Trophoblast cell (in vitro differentiated cells and primary cell): ENCODE measurements at regions not wholly inside any gene's neighbourhood (a gene's known extent, or its start where the extent isn't known, plus 50 kb on each side); places are given as distances from the start of the nearest gene placed in this dataset.

Experiments used
- DNase-seq, 2 donors: peaks; one replicate each; pipeline ENCODE4 v3.0.0-alpha.2; 2016
- H2AFZ ChIP-seq: 2 replicates; pipeline ENCODE4 v1.6.1; 2013; ENCODE audit warnings: low read length, moderate library complexity, mild to moderate bottlenecking; ENCODE audit not compliant: insufficient read depth, poor library complexity
- H2AK5ac ChIP-seq: 2 replicates; pipeline ENCODE4 v1.6.1; 2013; ENCODE audit warnings: mild to moderate bottlenecking, low read length
- H2BK120ac ChIP-seq: 2 replicates; pipeline ENCODE4 v1.6.1; 2013; ENCODE audit warnings: low read length, mild to moderate bottlenecking, moderate library complexity; ENCODE audit not compliant: insufficient read depth, poor library complexity
- H2BK12ac ChIP-seq: 2 replicates; pipeline ENCODE4 v1.6.1; 2013; ENCODE audit warnings: mild to moderate bottlenecking, low read length, moderate library complexity
- H2BK5ac ChIP-seq: 2 replicates; pipeline ENCODE4 v1.6.1; 2013; ENCODE audit warnings: low read length, low read depth, moderate library complexity, mild to moderate bottlenecking; ENCODE audit not compliant: poor library complexity
- H3K14ac ChIP-seq: 2 replicates; pipeline ENCODE4 v1.6.1; 2013; ENCODE audit warnings: mild to moderate bottlenecking, low read length
- H3K18ac ChIP-seq: 2 replicates; pipeline ENCODE4 v1.6.1; 2013; ENCODE audit warnings: mild to moderate bottlenecking, low read length
- H3K23ac ChIP-seq: 2 replicates; pipeline ENCODE4 v1.6.1; 2013; ENCODE audit warnings: low read length
- H3K27ac ChIP-seq: 2 replicates; pipeline ENCODE4 v1.5.1; 2013; ENCODE audit warnings: low read depth, mild to moderate bottlenecking, inconsistent platforms, low read length, moderate library complexity
- H3K27me3 ChIP-seq: 2 replicates; pipeline ENCODE4 v1.6.1; 2013; ENCODE audit warnings: inconsistent platforms, mild to moderate bottlenecking, low read length, moderate library complexity; ENCODE audit not compliant: insufficient read depth
- H3K36me3 ChIP-seq, 2 experiments: 1 replicate in 1 of 2; 2 replicates in 1 of 2; pipeline ENCODE4 v1.6.1; 2013; ENCODE audit warnings: low read length in 2 of 2, mild to moderate bottlenecking in 2 of 2, moderate library complexity in 1 of 2; ENCODE audit not compliant: insufficient read depth in 2 of 2, control insufficient read depth in 1 of 2
- H3K4ac ChIP-seq: 2 replicates; pipeline ENCODE4 v1.6.1; 2013; ENCODE audit warnings: low read depth, mild to moderate bottlenecking, low read length, moderate library complexity
- H3K4me1 ChIP-seq, 2 experiments: 1 replicate in 1 of 2; 2 replicates in 1 of 2; pipeline ENCODE4 v1.6.1; 2013; ENCODE audit warnings: low read length in 2 of 2, mild to moderate bottlenecking in 2 of 2, moderate library complexity in 1 of 2; ENCODE audit not compliant: insufficient read depth in 2 of 2, control insufficient read depth in 1 of 2
- H3K4me2 ChIP-seq: 2 replicates; pipeline ENCODE4 v1.6.1; 2013; ENCODE audit warnings: inconsistent platforms, mild to moderate bottlenecking, low read length, moderate library complexity
- H3K4me3 ChIP-seq: 2 replicates; pipeline ENCODE4 v1.5.1; 2013; ENCODE audit warnings: mild to moderate bottlenecking, low read depth, low read length, inconsistent platforms
- H3K79me1 ChIP-seq: one replicate; pipeline ENCODE4 v1.6.1; 2013; ENCODE audit warnings: low read length
- H3K79me2 ChIP-seq: 2 replicates; pipeline ENCODE4 v1.6.1; 2013; ENCODE audit warnings: low read length, mild to moderate bottlenecking; ENCODE audit not compliant: control insufficient read depth, insufficient read depth, poor library complexity
- H3K9ac ChIP-seq: 2 replicates; pipeline ENCODE4 v1.6.1; 2013; ENCODE audit warnings: mild to moderate bottlenecking, low read length
- H3K9me3 ChIP-seq: 2 replicates; pipeline ENCODE4 v1.6.1; 2013; ENCODE audit warnings: low read depth, mild to moderate bottlenecking, control low read depth, inconsistent platforms, low read length; ENCODE audit not compliant: insufficient read depth
- H4K12ac ChIP-seq: 2 replicates; pipeline ENCODE4 v1.6.1; 2013; ENCODE audit warnings: low read depth, mild to moderate bottlenecking, low read length, moderate library complexity
- H4K8ac ChIP-seq: 2 replicates; pipeline ENCODE4 v1.6.1; 2013; ENCODE audit warnings: low read depth, mild to moderate bottlenecking, low read length, moderate library complexity
- H4K91ac ChIP-seq: one replicate; pipeline ENCODE4 v1.6.1; 2013; ENCODE audit warnings: low read depth, mild to moderate bottlenecking, low read length, moderate library complexity
- WGBS: extraction: QIAGEN DNeasy Blood & Tissue Kit; methylation state at CpG from one replicate; pipeline ENCODE4 v1.1.7; 2013; ENCODE audit warnings: missing lambda C conversion rate; ENCODE audit not compliant: insufficient read length, insufficient coverage; ENCODE audit errors: extremely low coverage; 5-methylcytosine and 5-hydroxymethylcytosine counted together

- Histone ChIP-seq H2AK5ac (no peak overlapping the region), H2AFZ (no peak overlapping the region), H4K8ac (no peak overlapping the region), H3K4me2 (no peak overlapping the region), H3K23ac (no peak overlapping the region), H3K4me1 (no peaks in the 10 kb centered on the region), H2BK120ac (no peak overlapping the region), H3K4ac (no peak overlapping the region), H3K9ac (no peak overlapping the region), H4K12ac (no peak overlapping the region), H4K91ac (no peak overlapping the region), H3K4me3 (no peak overlapping the region), H3K14ac (no peak overlapping the region), H3K27ac (no peak overlapping the region), H2BK12ac (no peak overlapping the region), H3K18ac (no peak overlapping the region), H3K36me3 (no peaks in the 10 kb centered on the region), H3K27me3 (no peaks in the 10 kb centered on the region), H3K79me2 (no peaks in the 10 kb centered on the region), H2BK5ac (no peak overlapping the region), H3K79me1 (no peaks in the 10 kb centered on the region), H3K9me3 (no peaks in the 10 kb centered on the region)
- DNase-seq: no peak
- whole genome bisulfite sequencing: no CpG with 5 or more reads among the region's 2 CpGs
These were observed 445.2 kb downstream of the PCDH11X start for GRCh38 chrX:92224406-92224805.

- Histone ChIP-seq H3K9ac (no peak overlapping the region), H2AFZ (no peak overlapping the region), H3K79me2 (no peaks in the 10 kb centered on the region), H3K4me2 (no peak overlapping the region), H3K27me3 (no peaks in the 10 kb centered on the region), H3K4ac (no peak overlapping the region), H3K27ac (no peak overlapping the region), H3K9me3 (no peaks in the 10 kb centered on the region), H3K4me1 (no peaks in the 10 kb centered on the region), H3K18ac (no peak overlapping the region), H4K91ac (no peak overlapping the region), H3K23ac (no peak overlapping the region), H2BK12ac (no peak overlapping the region), H3K4me3 (no peak overlapping the region), H3K36me3 (no peaks in the 10 kb centered on the region), H4K12ac (no peak overlapping the region), H2AK5ac (no peak overlapping the region), H3K79me1 (no peaks in the 10 kb centered on the region), H4K8ac (no peak overlapping the region), H3K14ac (no peak overlapping the region), H2BK120ac (no peak overlapping the region), H2BK5ac (no peak overlapping the region)
- no CpG with 5 or more reads among the region's 3 CpGs for WGBS
- DNase-seq: peak in 1 of 2 donors; percentile 27
These were observed 451.5 kb downstream of the PCDH11X start for GRCh38 chrX:92230628-92231027.

DNA sequence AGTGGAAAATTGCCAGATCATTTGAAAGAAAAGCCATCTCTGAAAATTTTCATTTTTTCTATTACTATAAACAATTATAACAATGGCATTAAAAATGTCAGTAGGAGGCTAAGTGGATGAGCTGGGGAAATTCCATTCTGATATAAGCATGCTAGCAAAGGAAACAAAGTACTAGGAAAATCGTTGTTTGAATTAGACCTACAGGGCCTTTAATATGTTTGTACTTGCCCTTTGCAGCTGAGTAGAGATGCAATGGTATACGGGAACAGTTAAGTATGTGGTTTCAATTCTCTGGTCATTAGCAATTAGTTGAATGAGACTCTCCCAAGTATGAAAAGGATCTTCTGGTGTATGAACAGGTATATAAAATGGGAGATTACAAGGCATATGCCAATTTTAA is 452.2 kb downstream of the PCDH11X start:
- no peak for DNase-seq
- H3K23ac ChIP-seq: no peak overlapping the region
- no peak overlapping the region for H3K18ac ChIP-seq
- no peak overlapping the region for H4K91ac ChIP-seq
- WGBS: no CpG with 5 or more reads among the region's 2 CpGs
- no peak overlapping the region for H3K4me3 ChIP-seq
- no peak overlapping the region for H2BK12ac ChIP-seq
- H4K8ac ChIP-seq: no peak overlapping the region
- no peak overlapping the region for H2BK120ac ChIP-seq
- no peak overlapping the region for H3K14ac ChIP-seq
- no peak overlapping the region for H4K12ac ChIP-seq
- no peak overlapping the region for H2AFZ ChIP-seq
- no peak overlapping the region for H3K27ac ChIP-seq
- H3K4me2 ChIP-seq: no peak overlapping the region
- H3K79me1 ChIP-seq: no peaks in the 10 kb centered on the region
- no peaks in the 10 kb centered on the region for H3K4me1 ChIP-seq
- no peak overlapping the region for H2AK5ac ChIP-seq
- H3K9ac ChIP-seq: no peak overlapping the region
- H3K79me2 ChIP-seq: no peaks in the 10 kb centered on the region
- no peak overlapping the region for H3K4ac ChIP-seq
- no peaks in the 10 kb centered on the region for H3K36me3 ChIP-seq
- no peak overlapping the region for H2BK5ac ChIP-seq
- no peaks in the 10 kb centered on the region for H3K9me3 ChIP-seq
- H3K27me3 ChIP-seq: no peaks in the 10 kb centered on the region

- no peaks in the 10 kb centered on the region for H3K79me2 ChIP-seq
- no peaks in the 10 kb centered on the region for H3K4me1 ChIP-seq
- no peak overlapping the region for H2BK5ac ChIP-seq
- H3K23ac ChIP-seq: no peak overlapping the region
- H4K91ac ChIP-seq: no peak overlapping the region
- H2BK12ac ChIP-seq: no peak overlapping the region
- no peak overlapping the region for H2AFZ ChIP-seq
- no peak overlapping the region for H3K14ac ChIP-seq
- WGBS: no CpG with 5 or more reads among the region's 3 CpGs
- no peak overlapping the region for H3K27ac ChIP-seq
- no peak overlapping the region for H4K8ac ChIP-seq
- no peak overlapping the region for H4K12ac ChIP-seq
- no peaks in the 10 kb centered on the region for H3K9me3 ChIP-seq
- no peaks in the 10 kb centered on the region for H3K36me3 ChIP-seq
- H3K4me3 ChIP-seq: no peak overlapping the region
- peak in 1 of 2 donors; percentile 42 for DNase-seq
- H3K27me3 ChIP-seq: no peaks in the 10 kb centered on the region
- H2AK5ac ChIP-seq: no peak overlapping the region
- H3K4ac ChIP-seq: no peak overlapping the region
- H3K4me2 ChIP-seq: no peak overlapping the region
- no peak overlapping the region for H3K18ac ChIP-seq
- H3K79me1 ChIP-seq: no peaks in the 10 kb centered on the region
- H2BK120ac ChIP-seq: no peak overlapping the region
- H3K9ac ChIP-seq: no peak overlapping the region
These were observed 453.0 kb downstream of the PCDH11X start for GRCh38 chrX:92232182-92232581.
